ENCODE measurements at regions not wholly inside any gene's neighbourhood (a gene's known extent, or its start where the extent isn't known, plus 50 kb on each side); places are given as distances from the start of the nearest gene placed in this dataset.

- no peaks in the 10 kb centered on the region for H3K9me3 ChIP-seq
- no peaks in the 10 kb centered on the region for H3K36me3 ChIP-seq
- TF ChIP-seq, protein P1, sequence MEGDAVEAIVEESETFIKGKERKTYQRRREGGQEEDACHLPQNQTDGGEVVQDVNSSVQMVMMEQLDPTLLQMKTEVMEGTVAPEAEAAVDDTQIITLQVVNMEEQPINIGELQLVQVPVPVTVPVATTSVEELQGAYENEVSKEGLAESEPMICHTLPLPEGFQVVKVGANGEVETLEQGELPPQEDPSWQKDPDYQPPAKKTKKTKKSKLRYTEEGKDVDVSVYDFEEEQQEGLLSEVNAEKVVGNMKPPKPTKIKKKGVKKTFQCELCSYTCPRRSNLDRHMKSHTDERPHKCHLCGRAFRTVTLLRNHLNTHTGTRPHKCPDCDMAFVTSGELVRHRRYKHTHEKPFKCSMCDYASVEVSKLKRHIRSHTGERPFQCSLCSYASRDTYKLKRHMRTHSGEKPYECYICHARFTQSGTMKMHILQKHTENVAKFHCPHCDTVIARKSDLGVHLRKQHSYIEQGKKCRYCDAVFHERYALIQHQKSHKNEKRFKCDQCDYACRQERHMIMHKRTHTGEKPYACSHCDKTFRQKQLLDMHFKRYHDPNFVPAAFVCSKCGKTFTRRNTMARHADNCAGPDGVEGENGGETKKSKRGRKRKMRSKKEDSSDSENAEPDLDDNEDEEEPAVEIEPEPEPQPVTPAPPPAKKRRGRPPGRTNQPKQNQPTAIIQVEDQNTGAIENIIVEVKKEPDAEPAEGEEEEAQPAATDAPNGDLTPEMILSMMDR (IDR thresholded peaks at IDR 0.05): no peak
- H3K4me1 ChIP-seq (ENCODE audit: control insufficient read depth in 1 of 2, insufficient read depth in 1 of 2, low read depth in 1 of 2, low read length in 1 of 2): no peaks in the 10 kb centered on the region
- H3K27ac ChIP-seq: no peak overlapping the region
- H3K27me3 ChIP-seq: no peaks in the 10 kb centered on the region
- H3K4me3 ChIP-seq (ENCODE audit: low read depth in 1 of 2, low read length in 1 of 2): no peak overlapping the region
Measured at GRCh38 chr22:27429476-27429875, 372.1 kb downstream of the MN1 start.

DNA sequence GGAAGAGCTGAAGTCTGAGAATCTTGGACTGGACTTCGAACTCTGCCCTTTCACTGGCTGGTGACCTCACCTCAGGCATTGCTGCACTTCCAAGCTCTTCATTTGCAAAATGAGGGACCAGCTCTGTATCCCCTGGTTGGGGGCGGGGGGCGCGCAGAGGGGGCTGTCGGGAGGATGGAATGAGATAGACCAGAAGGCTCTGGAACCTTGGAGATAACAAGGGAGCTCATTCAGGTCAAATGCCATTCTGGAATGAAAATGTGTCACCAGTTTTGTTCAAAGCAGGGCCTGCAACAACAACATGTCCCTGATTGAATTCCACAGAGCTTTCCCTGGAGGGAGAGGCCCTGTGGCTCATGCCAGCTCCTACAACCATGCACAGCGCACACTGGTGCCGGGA, 370.5 kb downstream of the MN1 start:
- no peaks in the 10 kb centered on the region for H3K4me1 ChIP-seq (ENCODE audit: control insufficient read depth in 1 of 2, insufficient read depth in 1 of 2, low read depth in 1 of 2, low read length in 1 of 2)
- H3K27ac ChIP-seq: no peak overlapping the region
- no peaks in the 10 kb centered on the region for H3K9me3 ChIP-seq
- H3K36me3 ChIP-seq: no peaks in the 10 kb centered on the region
- no peak overlapping the region for H3K4me3 ChIP-seq (ENCODE audit: low read depth in 1 of 2, low read length in 1 of 2)
- TF ChIP-seq, protein P1 (IDR thresholded peaks at IDR 0.05): no peak
- no peaks in the 10 kb centered on the region for H3K27me3 ChIP-seq

- Histone ChIP-seq H3K4me1 (ENCODE audit: control insufficient read depth in 1 of 2, insufficient read depth in 1 of 2, low read depth in 1 of 2, low read length in 1 of 2) (no peaks in the 10 kb centered on the region), H3K27ac (no peak overlapping the region), H3K36me3 (no peaks in the 10 kb centered on the region), H3K4me3 (ENCODE audit: low read depth in 1 of 2, low read length in 1 of 2) (no peak overlapping the region), H3K27me3 (no peaks in the 10 kb centered on the region), H3K9me3 (no peaks in the 10 kb centered on the region)
- TF ChIP-seq, protein P1 (IDR thresholded peaks at IDR 0.05): no peak
Measured at GRCh38 chr22:27431896-27432295, 369.7 kb downstream of the MN1 start.

DNA sequence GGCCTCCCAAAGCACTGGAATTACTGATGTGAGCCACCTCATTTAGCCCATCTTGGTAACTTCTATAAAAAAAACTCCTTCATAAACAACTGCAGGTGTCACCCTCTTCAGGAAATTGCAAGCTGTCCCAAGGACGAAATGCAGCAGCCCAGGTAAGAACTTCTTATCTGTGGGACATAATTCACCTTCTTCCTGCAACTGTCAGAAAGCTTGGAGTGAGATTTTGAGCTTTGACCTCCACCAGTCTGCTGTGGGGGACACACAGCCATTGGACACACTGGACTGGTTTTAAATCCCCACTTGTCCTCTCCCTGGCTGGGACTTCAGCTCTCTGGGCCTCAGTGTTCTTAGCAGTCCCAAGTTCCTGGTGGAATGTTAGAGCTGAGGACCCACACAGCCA, 368.5 kb downstream of the MN1 start:
- H3K27me3 ChIP-seq: peaks cover 5% of the 10 kb centered on the region
- H3K4me1 ChIP-seq (ENCODE audit: control insufficient read depth in 1 of 2, insufficient read depth in 1 of 2, low read depth in 1 of 2, low read length in 1 of 2): no peaks in the 10 kb centered on the region
- TF ChIP-seq, protein P1 (IDR thresholded peaks at IDR 0.05): no peak

DNA sequence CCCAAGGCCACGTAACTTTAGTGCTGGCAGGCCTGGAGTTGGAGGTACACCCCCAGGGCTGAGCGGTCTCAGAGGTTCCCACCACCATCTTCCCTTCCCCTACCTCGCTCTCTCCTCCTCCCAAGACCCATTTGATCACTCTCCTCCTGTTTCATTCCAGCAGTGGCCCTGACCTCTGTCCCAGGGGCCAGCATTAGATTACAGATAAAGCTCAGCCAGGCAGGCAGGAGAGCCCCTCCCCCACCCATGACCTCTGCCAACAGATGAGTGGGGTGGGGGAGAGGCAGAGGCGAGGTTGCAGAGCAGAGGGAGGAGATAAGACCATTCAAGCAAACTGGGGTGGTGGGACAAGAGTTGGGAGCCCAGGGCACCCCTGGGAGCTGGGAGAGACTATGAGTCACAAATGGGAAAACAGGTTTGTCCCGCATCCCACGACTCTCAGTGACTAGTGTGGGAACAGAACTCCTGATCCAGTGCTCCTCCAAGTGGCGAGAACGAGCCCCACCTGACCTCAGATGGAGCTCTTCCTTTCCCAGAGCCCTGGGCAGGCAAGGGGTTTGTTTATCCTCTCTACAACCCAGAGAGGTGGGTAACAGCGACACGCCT, 367.9 kb downstream of the MN1 start:
- H3K4me1 ChIP-seq (ENCODE audit: control insufficient read depth in 1 of 2, insufficient read depth in 1 of 2, low read depth in 1 of 2, low read length in 1 of 2): no peaks in the 10 kb centered on the region
- H3K27ac ChIP-seq: no peak overlapping the region
- H3K36me3 ChIP-seq: no peaks in the 10 kb centered on the region
- peaks cover 11% of the 10 kb centered on the region for H3K27me3 ChIP-seq
- H3K9me3 ChIP-seq: no peaks in the 10 kb centered on the region
- no peak overlapping the region for H3K4me3 ChIP-seq (ENCODE audit: low read depth in 1 of 2, low read length in 1 of 2)
- TF ChIP-seq, protein P1 (IDR thresholded peaks at IDR 0.05): no peak

More for the DNA sequence above, 368.5 kb downstream of the MN1 start:
- H3K9me3 ChIP-seq: no peaks in the 10 kb centered on the region
- no peak overlapping the region for H3K4me3 ChIP-seq (ENCODE audit: low read depth in 1 of 2, low read length in 1 of 2)
- H3K27ac ChIP-seq: no peak overlapping the region
- no peaks in the 10 kb centered on the region for H3K36me3 ChIP-seq
